HG03460 (cell line): ENCODE measurements at regions not wholly inside any gene's neighbourhood (a gene's known extent, or its start where the extent isn't known, plus 50 kb on each side); places are given as distances from the start of the nearest gene placed in this dataset.
A peak's percentile ranks its signal among the peaks of the same experiment; 100 is the strongest.

ENCODE experiments used
- ATAC-seq: cut with Tn5 transposase; IDR thresholded peaks from one replicate; pipeline ENCODE4 v1.9.1; 2021; ENCODE audit not compliant: unreplicated experiment

DNA sequence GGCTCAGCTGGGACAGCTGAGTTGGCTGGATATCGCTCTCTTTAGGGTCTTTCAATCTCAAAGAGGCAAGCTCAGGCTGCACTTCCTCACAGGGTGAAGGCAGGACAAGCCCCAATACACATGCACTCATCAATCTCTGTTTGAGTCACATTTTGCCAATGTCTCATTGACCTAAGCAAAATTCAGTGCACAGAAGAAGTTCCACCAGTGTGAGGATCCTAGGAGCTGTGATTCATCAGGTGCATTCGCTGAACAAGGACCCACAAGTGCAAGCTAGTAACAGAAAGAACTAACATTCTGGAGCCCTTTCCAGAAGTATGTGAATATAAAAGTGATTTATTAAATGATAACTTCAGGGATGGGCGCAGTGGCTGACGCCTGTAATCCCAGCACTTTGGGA, 477.2 kb downstream of the GPAM start:
- no peak for ATAC-seq

DNA sequence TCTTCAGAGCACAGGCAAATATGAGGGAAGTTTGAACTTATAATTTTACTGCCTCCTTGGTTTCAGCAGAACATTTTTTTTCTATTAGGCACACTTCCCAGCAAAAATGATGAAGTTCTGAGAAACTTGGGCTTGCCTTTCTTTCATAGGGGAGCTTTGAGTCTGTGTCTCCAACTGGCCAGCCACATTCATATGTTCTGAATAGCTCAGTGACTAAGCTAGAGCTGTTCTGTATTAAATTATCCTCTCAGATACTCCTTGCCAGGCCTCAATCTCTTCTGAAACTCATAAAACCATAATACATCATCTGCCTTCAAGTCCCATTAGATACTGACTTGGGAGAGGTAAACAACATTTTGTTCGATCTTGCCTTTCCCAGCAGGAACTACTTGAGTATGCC, 476.5 kb downstream of the GPAM start:
- ATAC-seq: no peak

DNA sequence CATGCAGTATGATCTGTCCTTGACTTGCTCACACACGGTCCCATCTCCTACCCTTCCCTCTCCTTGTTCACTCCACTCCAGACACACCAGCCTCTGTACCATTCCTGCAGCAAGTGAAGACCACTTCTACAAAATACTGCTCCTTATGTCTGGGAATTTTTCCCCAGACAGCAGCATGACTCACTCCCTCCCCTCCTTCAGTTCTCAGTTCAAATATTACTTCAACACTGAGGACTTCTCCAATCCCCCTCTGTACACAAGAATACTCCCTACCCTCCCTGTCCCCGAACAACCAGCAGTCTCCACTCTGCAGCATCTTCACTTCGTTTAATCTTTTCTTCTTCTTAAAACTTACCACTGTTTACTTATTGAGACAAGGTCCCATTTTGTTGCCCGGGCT, 474.0 kb downstream of the GPAM start:
- ATAC-seq: no peak

DNA sequence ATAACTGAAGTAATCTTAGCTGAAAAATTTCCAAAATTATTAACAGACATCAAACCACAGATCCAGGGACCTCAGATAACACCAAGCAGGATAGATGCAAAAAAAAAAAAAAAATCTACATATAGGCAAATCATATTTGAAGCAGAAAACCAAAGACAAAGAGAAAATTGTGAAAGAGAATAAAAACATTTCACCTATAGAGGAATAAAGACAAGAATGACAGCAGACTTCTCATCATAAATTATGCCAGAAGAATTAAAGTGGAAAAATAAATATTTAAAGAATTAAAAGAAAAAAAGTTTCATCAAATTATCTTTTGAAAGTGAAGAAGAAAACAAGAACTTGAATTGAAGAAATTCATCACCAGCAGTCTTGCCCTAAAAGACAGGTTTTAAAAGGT, 467.5 kb downstream of the GPAM start:
- ATAC-seq: no peak

DNA sequence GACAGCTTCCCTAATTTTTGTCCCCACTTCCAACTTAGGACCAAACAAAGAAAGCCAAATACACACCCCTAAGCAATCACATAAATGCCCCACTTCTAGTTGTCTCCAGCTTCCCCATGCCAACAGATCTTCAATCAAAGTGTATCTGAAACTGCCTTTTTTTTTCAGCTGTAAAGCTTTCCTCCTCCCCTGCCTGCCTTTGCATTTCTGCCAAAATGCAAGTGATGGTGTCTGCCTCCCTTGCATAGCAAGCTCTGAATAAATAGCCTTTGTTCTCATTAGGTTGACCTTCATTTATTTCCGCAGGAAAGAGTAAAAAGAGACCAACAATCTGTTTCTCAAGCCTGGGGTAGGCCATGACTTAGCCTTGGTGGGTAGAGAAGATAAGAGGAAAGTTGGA, 459.4 kb downstream of the GPAM start:
- ATAC-seq: no peak

DNA sequence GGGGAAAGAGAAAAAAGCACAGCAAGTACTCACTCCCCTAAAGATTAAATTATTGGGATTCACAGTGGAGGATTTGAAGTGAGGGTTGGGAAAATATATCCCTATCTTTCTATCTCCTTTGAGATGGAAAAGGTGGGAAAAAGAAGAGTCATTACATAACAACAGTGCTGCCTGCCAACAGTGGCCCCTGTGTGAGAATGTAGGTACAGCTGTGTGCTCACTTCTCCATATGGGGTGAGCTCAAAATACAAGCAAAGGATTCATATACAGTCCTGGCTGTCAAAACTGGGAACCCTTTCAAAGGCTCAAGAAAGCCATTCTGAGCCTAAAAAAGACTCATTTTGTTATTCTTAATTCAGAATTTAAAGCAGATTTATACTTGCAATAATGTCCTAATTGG, 458.5 kb downstream of the GPAM start:
- ATAC-seq: no peak

DNA sequence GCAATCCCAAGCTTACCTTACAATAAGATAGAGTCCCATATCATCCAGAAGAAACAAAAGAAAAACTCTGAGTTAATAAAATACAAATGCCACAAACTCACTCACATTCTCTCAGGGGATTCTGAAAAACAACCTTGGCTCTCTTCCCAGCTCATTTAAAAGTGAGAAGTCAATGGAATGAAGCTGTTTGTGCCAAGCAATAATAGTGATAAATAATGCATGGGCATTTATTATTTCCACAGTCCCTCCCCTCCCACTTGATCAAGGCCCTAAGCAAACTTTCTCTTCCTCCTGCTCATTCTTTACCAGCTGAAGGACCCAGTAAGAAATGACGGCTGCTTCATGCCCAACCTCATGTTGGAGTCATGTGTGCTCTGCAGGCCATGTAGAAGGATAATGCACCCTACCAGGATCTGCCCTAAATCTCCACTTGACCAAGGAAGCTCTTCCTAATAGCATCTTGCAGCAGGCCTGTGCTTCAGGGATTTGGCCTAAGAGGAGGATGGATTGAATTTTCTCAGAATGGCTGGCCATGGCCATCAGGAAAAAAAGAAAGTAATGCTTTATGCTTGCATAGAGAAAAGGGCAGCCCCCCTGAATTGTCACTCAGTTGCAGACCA, 451.3 kb downstream of the GPAM start:
- no peak for ATAC-seq

DNA sequence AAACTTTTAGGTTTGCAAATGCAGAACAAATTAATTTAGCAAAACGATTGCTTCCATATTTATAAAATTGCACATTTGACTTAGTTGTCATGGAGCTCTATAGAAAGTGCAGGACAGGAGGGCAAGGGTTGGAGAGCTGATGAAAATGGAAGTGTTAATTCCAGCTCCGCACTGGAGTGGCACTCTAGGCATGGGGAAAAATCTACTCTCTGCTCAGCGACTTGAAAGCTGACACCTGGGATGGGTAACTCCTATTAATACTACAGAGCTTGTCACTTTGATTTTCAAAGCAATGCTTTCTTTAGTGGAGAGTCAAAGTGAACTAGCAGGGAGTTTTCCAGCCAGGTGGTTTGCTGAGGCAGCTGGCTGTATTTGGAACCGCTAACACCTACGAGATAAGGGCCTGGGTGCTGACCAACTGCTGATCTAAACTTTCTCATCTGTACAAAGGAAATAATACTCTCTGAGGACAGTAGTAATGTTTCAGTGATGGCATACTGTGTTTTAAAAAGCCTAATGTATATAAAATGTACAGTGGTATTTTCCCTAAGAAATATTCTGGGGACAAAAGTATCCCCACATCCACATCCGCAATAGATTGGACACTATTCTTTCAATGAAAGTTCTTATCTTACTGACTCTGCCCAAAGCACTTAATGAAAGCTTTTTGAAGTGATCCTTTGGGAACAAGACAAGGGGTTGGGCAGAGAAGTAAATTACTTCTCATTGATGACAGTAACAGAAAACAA, 444.3 kb downstream of the GPAM start:
- ATAC-seq: no peak

DNA sequence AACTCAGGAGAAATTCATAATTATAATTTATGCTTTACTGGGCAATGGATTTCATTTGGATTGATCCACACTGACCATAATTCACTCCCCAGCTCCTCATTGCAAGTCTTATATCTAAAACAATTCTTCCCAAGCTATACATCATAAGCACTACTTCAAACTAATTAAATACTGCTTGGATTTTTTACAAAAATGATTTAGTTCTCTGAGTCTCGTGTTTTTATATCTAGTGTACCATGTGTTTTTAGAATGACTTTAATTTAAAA, 443.8 kb downstream of the GPAM start:
- ATAC-seq: no peak

DNA sequence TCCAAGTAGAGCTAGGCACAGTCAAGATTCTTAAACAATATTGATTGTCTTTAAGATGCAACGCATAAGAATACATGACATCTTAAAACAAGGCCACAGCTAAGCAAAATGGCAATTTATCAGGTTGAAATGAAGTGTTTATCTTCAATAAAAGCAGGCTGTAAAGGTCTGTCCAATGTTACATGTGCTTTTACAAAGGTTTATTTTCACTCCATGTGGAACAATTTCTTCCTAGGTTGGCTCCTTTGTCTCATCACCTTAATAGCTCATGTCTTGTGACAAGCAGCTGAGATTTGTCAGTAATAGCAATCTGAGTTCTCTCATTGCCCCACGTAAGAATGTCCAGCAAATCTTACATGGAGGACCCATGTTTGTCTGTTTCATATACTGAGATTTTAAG, 437.6 kb downstream of the GPAM start:
- no peak for ATAC-seq

DNA sequence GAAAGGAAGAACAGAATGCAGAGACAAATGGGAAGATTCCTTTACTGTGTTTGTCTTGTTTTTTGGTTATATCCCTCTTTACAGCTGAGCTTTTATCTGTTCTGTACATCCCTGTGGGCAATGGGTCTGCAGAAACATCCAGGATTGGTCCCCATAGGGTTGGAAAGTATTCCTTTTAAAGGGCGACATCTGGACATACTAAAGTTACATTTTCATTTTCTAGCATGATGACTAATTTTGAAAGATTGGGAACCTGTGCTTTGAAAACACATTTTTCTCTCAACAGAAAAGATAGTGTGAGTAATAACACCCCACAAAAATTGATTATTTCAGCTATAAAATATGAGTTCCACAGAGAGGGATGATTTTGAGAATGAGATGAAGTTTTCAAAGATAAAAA, 435.8 kb downstream of the GPAM start:
- ATAC-seq: no peak

DNA sequence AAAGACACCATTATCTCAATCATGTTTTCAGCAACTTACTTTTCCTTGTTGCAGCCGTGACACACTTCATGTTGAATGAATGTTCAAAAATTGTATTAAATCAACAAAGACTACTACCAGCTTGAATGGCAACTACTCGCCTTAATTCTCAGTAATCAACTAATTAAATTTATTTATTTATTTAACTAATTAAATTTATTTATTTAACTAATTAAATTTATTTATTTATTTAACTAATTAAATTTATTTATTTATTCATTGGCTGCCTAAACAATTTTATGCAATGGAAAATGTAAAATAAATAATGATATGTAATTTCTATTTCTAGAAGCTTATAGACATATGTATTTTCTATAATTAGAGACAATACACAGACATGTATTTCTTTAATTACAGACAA, 435.4 kb downstream of the GPAM start:
- ATAC-seq: no peak

DNA sequence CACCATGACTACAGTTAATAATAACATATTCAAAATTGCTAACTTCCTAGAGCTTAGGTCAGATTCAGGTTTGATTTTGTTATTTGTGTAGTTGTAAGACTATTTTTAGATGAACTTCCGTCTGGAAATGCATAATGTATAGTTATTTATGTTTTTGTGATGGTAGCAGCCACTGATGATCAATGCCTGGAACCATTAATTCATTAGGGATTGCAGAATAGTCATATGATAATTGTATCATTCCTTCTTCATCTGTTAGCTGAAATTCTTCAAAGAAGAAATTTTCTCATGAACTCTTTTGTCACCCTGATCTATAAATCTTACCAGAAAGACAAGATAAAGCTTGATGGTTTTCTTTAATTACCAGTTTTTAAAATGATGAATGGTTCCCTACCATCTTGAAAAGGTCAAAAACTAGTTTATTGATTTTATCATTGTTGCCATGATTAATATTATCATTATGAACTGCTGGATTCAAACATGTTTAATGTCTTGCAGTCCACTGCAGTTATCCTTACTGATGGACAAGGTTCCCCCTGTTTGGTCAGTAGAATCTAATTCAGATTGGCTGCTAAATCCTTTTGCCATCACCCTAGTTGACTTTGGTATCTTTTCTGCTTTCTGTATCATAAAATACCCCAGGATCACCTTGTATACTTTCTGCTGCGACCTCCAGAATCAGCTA, 433.3 kb downstream of the GPAM start:
- ATAC-seq: no peak

DNA sequence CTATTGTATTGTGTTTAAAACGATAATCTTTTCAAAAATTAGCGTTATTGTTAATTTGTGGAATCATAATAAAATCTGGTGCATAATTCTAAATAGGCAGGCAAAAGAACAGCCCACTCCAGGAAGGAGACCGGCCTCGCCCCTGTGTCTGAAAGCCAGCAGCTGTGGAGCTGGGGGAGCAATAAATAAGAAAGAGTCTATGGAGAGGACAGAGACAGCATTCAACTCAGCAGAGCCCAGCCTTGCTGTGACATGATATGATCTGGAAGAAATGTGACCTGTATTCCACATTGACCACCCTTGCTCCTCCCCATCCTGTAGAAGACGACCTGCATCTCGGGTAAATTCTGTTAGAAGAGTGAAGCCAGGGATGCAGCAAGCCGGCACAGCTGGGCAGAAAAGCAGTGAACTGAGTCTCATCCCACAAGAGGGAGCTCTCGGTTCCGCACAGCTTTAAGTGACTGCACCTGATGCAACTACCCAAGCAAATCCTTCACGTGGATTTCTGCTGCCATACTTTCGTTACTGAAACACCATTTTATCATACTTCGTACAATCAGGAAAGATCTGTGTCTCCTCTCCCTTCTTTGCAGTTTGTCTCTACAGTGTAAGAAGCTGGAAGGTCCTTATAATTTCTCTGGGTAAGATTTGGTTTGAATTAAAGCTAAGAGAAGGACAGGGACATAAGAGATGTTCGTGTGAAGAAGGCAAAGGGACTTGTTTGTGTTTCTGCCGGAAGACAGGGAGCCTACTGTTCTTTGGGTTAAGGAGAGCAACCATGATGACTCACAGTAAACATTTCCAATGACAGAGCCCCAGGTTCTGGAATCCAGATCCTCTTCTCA, 427.1 kb downstream of the GPAM start:
- ATAC-seq: peak; percentile 61

DNA sequence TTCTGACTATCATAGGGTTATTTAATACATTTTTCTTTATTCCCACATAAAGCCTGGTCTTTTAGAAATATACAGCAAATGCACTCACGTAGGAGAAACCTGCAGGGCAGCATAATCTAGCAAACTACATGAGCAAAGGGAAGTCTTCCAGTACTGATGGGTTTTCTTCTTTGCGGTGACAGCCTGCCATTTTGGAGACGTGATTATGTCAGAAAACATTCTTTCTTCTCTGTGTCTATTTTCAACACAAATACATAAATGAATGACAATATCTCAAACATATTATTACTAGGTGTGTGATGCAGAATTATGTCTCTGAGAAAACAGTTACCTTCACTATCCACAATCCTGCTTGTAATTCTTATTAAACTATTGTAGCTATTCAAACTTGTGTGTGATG, 425.0 kb downstream of the GPAM start:
- no peak for ATAC-seq

DNA sequence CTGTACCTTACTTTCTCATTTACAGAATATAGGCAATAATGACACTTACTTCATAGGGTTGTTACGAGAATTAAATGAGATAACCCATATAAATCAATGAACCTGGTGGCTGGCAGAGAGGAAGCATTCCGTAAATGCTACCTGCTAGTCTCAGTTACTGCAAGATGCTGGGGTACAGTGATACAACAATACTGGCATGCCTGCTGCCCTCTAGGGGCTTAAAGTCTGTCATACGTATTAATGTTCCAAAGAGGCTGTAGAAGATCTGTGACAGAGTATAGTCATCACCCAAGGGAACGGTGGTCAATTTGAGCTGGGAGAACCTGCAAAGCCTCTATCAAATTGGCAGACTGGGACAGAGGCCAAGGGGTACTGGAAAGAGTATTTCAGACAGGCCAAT, 421.5 kb downstream of the GPAM start:
- no peak for ATAC-seq

DNA sequence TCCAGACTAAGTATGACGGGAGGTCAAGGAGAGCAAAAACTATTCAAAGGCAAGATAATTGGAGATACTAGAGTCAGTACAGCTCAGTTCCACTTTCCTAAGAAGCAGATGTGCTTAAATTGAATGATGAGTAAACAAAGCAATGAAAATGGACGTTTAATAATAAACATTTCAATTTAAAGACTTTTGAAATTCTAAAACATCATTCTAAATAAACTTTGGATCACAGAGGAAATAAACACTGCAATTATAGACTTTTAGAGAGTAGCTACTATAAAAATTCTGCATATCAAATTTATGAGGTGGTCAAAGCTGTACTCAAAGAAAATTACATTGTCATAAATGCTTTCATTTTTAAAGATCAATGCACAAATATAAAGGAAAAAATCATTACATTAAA, 418.3 kb downstream of the GPAM start:
- ATAC-seq: no peak

DNA sequence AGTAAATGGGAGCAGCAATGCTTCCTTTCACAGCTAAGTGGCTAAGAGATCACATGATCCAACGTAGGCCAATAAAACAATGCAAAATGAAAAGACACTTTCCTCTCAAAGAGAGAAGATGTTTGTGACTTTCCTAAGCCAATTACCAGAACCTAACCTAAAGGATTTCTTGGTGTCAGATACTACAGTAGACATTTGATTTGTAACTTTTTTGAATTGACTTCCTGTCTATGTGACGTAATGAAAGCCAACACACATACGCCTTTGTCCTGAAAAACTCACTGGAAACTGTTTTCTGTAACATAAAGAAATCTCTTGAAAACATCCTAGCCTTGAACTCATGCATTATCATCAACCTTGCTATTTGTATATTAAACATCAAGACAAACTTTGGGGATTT, 417.1 kb downstream of the GPAM start:
- ATAC-seq: no peak

DNA sequence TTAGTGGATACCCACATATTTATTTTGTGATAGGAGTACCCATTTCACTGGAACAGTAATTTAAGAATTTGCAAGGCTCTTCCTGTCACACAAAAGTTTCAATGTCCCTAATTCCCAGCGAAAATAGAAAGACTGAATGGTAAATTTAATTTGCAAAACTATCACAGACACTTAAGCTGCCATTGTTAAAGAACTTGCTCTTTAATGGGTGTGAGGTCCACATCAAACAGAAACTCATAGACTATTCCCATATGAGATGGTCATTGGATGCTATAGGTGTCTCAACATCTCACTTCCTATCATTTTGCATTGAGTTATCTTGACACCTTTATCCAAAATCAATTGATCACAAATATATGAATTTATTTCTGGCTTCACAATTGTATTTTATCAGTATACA, 415.9 kb downstream of the GPAM start:
- ATAC-seq: no peak

DNA sequence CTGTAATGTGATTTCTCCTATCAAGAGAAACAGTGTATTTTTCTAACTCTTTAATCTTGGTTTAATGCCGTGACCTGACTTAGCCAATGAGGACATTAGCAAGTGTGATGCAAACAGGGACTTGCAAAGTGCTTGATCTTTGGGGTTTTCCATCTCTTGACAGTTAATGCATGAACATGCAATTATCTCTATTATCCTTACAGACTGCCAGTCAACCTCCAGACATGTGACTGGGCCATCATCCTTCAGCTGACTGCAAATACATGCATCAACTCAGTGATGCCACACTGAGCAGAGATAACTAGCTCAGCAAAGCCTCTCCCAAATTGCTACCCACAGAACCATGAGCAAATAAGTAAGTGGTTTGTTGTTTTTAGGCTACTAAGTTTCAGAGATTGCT, 409.6 kb downstream of the GPAM start:
- no peak for ATAC-seq

DNA sequence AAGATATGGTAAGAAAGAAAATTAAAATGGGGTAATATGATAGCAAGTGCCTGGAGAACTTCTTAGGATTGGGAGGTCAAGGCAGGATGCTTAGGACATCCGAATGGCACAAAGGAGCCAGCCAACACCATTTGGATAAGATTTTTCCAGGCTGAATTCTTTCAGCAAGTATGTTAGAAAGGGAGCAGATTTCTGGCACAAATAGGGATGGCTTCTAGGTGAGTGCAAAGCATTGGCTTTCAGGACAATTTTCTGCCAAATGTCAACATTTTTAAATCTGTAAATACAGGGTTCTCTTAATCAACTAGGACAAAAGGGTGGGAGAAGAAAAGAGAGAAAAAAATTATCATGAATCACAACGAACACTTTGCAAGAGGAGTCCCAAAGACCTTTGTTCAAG, 409.1 kb downstream of the GPAM start:
- ATAC-seq: no peak

DNA sequence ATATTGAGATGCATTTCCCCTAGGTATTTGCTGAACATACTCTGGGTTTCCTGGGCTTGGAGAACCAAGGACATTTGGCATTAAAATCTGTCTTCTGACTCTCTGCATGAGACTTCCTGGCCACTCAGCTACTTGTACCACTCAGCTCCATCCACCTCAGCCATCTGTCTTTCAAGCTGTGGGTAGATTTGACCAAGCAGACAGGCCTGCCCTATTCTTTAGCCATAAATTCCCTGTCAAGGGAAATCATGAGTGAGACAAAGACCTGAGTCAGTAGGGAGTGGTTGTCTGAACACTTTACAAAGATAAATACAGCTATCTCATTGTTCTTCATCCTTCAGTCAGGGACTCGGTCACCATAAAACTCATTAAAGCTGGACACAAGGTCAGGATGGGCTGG, 399.1 kb downstream of the GPAM start:
- ATAC-seq: no peak
